PFSK-1 (cell line): ENCODE measurements at regions not wholly inside any gene's neighbourhood (a gene's known extent, or its start where the extent isn't known, plus 50 kb on each side); places are given as distances from the start of the nearest gene placed in this dataset.

Experiments used
- POLR2AphosphoS5 ChIP-seq: IDR thresholded peaks from 2 replicates; pipeline ENCODE4 v1.6.1; 2012; ENCODE audit warnings: low read depth, mild to moderate bottlenecking, control low read depth, low read length, moderate library complexity
- REST ChIP-seq, 2 experiments: IDR thresholded peaks; 2 replicates each; pipeline versions ENCODE4 v1.6.1 to v1.8.0; 2011 to 2012; ENCODE audit warnings: low read depth in 2 of 2, low read length in 2 of 2, control low read depth in 1 of 2, inconsistent platforms in 1 of 2, mild to moderate bottlenecking in 1 of 2, moderate library complexity in 1 of 2; ENCODE audit not compliant: insufficient read depth in 1 of 2
- SIN3A ChIP-seq: IDR thresholded peaks from 2 replicates; pipeline ENCODE4 v1.6.1; 2012; ENCODE audit warnings: mild to moderate bottlenecking, low read length, moderate library complexity, borderline replicate concordance; ENCODE audit not compliant: insufficient read depth

- no peak for TF ChIP-seq POLR2AphosphoS5
- no peak for TF ChIP-seq SIN3A
- TF ChIP-seq REST (IDR thresholded peaks at IDR 0.05; ENCODE audit: insufficient read depth in 1 of 2, low read depth in 2 of 2, low read length in 2 of 2): no peak
Measured at GRCh38 chr2:88296247-88296646, 126.1 kb downstream of the THNSL2 start.
